ENCODE measurements at regions not wholly inside any gene's neighbourhood (a gene's known extent, or its start where the extent isn't known, plus 50 kb on each side); places are given as distances from the start of the nearest gene placed in this dataset.

GRCh38 chr5:93929131-93929530 is 187.7 kb upstream of the POU5F2 start:
- DNase-seq (no peak), ATAC-seq (no peak)
- Mint-ChIP-seq H3K36me3 (ENCODE audit: low read depth) (peaks cover 11% of the 10 kb centered on the region), H3K27ac (no peak overlapping the region), H3K9me3 (peaks cover 4% of the 10 kb centered on the region), H3K27me3 (no peaks in the 10 kb centered on the region), H3K4me3 (no peak overlapping the region), H3K4me1 (peaks cover 2% of the 10 kb centered on the region)

GRCh38 chr5:93926831-93927620 is 185.6 kb upstream of the POU5F2 start:
- ATAC-seq, result no peak
- Mint-ChIP-seq H3K36me3 (ENCODE audit: low read depth) (peaks cover 2% of the 10 kb centered on the region), H3K4me1 (peaks cover 2% of the 10 kb centered on the region), H3K4me3 (no peak overlapping the region), H3K27ac (no peak overlapping the region), H3K9me3 (no peaks in the 10 kb centered on the region), H3K27me3 (no peaks in the 10 kb centered on the region)
- no peak for DNase-seq

- Mint-ChIP-seq H3K36me3 (ENCODE audit: low read depth) (peaks cover 3% of the 10 kb centered on the region), H3K27ac (no peak overlapping the region), H3K4me1 (no peaks in the 10 kb centered on the region), H3K9me3 (no peaks in the 10 kb centered on the region), H3K27me3 (no peaks in the 10 kb centered on the region), H3K4me3 (no peak overlapping the region)
- no peak for ATAC-seq
- no peak for DNase-seq
These were observed 183.9 kb upstream of the POU5F2 start for GRCh38 chr5:93925321-93925720.

GRCh38 chr5:93924628-93925027 is 183.2 kb upstream of the POU5F2 start:
- DNase-seq (no peak), ATAC-seq (no peak)
- H3K36me3 Mint-ChIP-seq (ENCODE audit: low read depth), result peaks cover 3% of the 10 kb centered on the region
- no peaks in the 10 kb centered on the region for H3K27me3 Mint-ChIP-seq
- H3K27ac Mint-ChIP-seq, result no peak overlapping the region
- no peaks in the 10 kb centered on the region for H3K9me3 Mint-ChIP-seq
- no peak overlapping the region for H3K4me3 Mint-ChIP-seq
- H3K4me1 Mint-ChIP-seq, result no peaks in the 10 kb centered on the region

GRCh38 chr5:93922551-93922950 is 181.2 kb upstream of the POU5F2 start:
- H3K27ac Mint-ChIP-seq, result no peak overlapping the region
- H3K4me3 Mint-ChIP-seq, result no peak overlapping the region
- H3K36me3 Mint-ChIP-seq (ENCODE audit: low read depth), result peaks cover 3% of the 10 kb centered on the region
- no peak for ATAC-seq
- no peak for DNase-seq
- no peaks in the 10 kb centered on the region for H3K4me1 Mint-ChIP-seq
- no peaks in the 10 kb centered on the region for H3K27me3 Mint-ChIP-seq
- H3K9me3 Mint-ChIP-seq, result no peaks in the 10 kb centered on the region

- H3K27me3 Mint-ChIP-seq, result no peaks in the 10 kb centered on the region
- H3K9me3 Mint-ChIP-seq, result no peaks in the 10 kb centered on the region
- no peak overlapping the region for H3K27ac Mint-ChIP-seq
- DNase-seq, result no peak
- H3K4me1 Mint-ChIP-seq, result no peaks in the 10 kb centered on the region
- no peak overlapping the region for H3K4me3 Mint-ChIP-seq
- no peak for ATAC-seq
- H3K36me3 Mint-ChIP-seq (ENCODE audit: low read depth), result peaks cover 3% of the 10 kb centered on the region
These were observed 179.6 kb upstream of the POU5F2 start for GRCh38 chr5:93921001-93921400.

- Mint-ChIP-seq H3K4me1 (no peaks in the 10 kb centered on the region), H3K9me3 (no peaks in the 10 kb centered on the region), H3K4me3 (no peak overlapping the region), H3K27me3 (no peaks in the 10 kb centered on the region), H3K36me3 (ENCODE audit: low read depth) (no peaks in the 10 kb centered on the region), H3K27ac (no peak overlapping the region)
- DNase-seq (no peak), ATAC-seq (no peak)
These were observed 175.5 kb upstream of the POU5F2 start for GRCh38 chr5:93916872-93917271.

GRCh38 chr5:93915142-93915553 is 173.7 kb upstream of the POU5F2 start:
- Mint-ChIP-seq H3K9me3 (no peaks in the 10 kb centered on the region), H3K27me3 (no peaks in the 10 kb centered on the region), H3K36me3 (ENCODE audit: low read depth) (no peaks in the 10 kb centered on the region), H3K27ac (no peak overlapping the region), H3K4me1 (no peaks in the 10 kb centered on the region), H3K4me3 (no peak overlapping the region)
- ATAC-seq (peak; percentile 72), DNase-seq (no peak)

GRCh38 chr5:93911609-93912008 is 170.2 kb upstream of the POU5F2 start:
- Mint-ChIP-seq H3K27me3 (no peaks in the 10 kb centered on the region), H3K36me3 (ENCODE audit: low read depth) (no peaks in the 10 kb centered on the region), H3K27ac (no peak overlapping the region), H3K4me3 (no peak overlapping the region), H3K9me3 (no peaks in the 10 kb centered on the region), H3K4me1 (no peaks in the 10 kb centered on the region)
- DNase-seq (no peak), ATAC-seq (no peak)

- Mint-ChIP-seq H3K27ac (no peak overlapping the region), H3K27me3 (no peaks in the 10 kb centered on the region), H3K4me1 (no peaks in the 10 kb centered on the region), H3K9me3 (no peaks in the 10 kb centered on the region), H3K4me3 (no peak overlapping the region), H3K36me3 (ENCODE audit: low read depth) (no peaks in the 10 kb centered on the region)
- ATAC-seq (no peak), DNase-seq (no peak)
These were observed 168.0 kb upstream of the POU5F2 start for GRCh38 chr5:93909356-93909755.

- Mint-ChIP-seq H3K27ac (no peak overlapping the region), H3K36me3 (ENCODE audit: low read depth) (no peaks in the 10 kb centered on the region), H3K4me1 (no peaks in the 10 kb centered on the region), H3K9me3 (no peaks in the 10 kb centered on the region), H3K27me3 (no peaks in the 10 kb centered on the region), H3K4me3 (no peak overlapping the region)
- no peak for DNase-seq
- ATAC-seq, result no peak
These were observed 163.5 kb upstream of the POU5F2 start for GRCh38 chr5:93904917-93905316.

GRCh38 chr5:93902288-93902687 is 160.9 kb upstream of the POU5F2 start:
- Mint-ChIP-seq H3K27ac (no peak overlapping the region), H3K36me3 (ENCODE audit: low read depth) (no peaks in the 10 kb centered on the region), H3K4me1 (no peaks in the 10 kb centered on the region), H3K9me3 (no peaks in the 10 kb centered on the region), H3K27me3 (no peaks in the 10 kb centered on the region), H3K4me3 (no peak overlapping the region)
- DNase-seq, result no peak
- no peak for ATAC-seq

GRCh38 chr5:93899026-93899600 is 157.7 kb upstream of the POU5F2 start:
- no peaks in the 10 kb centered on the region for H3K9me3 Mint-ChIP-seq
- no peak overlapping the region for H3K27ac Mint-ChIP-seq
- no peaks in the 10 kb centered on the region for H3K36me3 Mint-ChIP-seq (ENCODE audit: low read depth)
- no peak overlapping the region for H3K4me3 Mint-ChIP-seq
- H3K27me3 Mint-ChIP-seq, result no peaks in the 10 kb centered on the region
- no peaks in the 10 kb centered on the region for H3K4me1 Mint-ChIP-seq
- DNase-seq, result no peak
- no peak for ATAC-seq

GRCh38 chr5:93894601-93895354 is 153.4 kb upstream of the POU5F2 start:
- no peaks in the 10 kb centered on the region for H3K9me3 Mint-ChIP-seq
- H3K4me1 Mint-ChIP-seq, result peaks cover 1% of the 10 kb centered on the region
- ATAC-seq (no peak), DNase-seq (no peak)
- H3K27ac Mint-ChIP-seq, result no peak overlapping the region
- H3K27me3 Mint-ChIP-seq, result no peaks in the 10 kb centered on the region
- H3K4me3 Mint-ChIP-seq, result no peak overlapping the region
- no peaks in the 10 kb centered on the region for H3K36me3 Mint-ChIP-seq (ENCODE audit: low read depth)

- DNase-seq, result no peak
- no peaks in the 10 kb centered on the region for H3K36me3 Mint-ChIP-seq (ENCODE audit: low read depth)
- no peak overlapping the region for H3K4me3 Mint-ChIP-seq
- H3K27me3 Mint-ChIP-seq, result no peaks in the 10 kb centered on the region
- H3K9me3 Mint-ChIP-seq, result no peaks in the 10 kb centered on the region
- peaks cover 1% of the 10 kb centered on the region for H3K4me1 Mint-ChIP-seq
- no peak overlapping the region for H3K27ac Mint-ChIP-seq
- ATAC-seq, result no peak
These were observed 151.7 kb upstream of the POU5F2 start for GRCh38 chr5:93893075-93893474.

Data from activated naive CD8-positive, alpha-beta T cell treated with anti-CD3 and anti-CD28 coated beads, Interleukin-2, amount 50 U/mL, for 24 hours (primary cell).